Stimulated activated CD4-positive, alpha-beta T cell treated with anti-CD3 and anti-CD28 coated beads, Interleukin-2, amount 100 ng/mL, for 24 hours (primary cell): ENCODE measurements at regions not wholly inside any gene's neighbourhood (a gene's known extent, or its start where the extent isn't known, plus 50 kb on each side); places are given as distances from the start of the nearest gene placed in this dataset.
"Not testable (repeated sequence)": the region's sequence is repeated elsewhere in the genome, so short reads cannot be mapped to it uniquely, and the experiment has no call there.

Experiments
- DNase-seq, 2 donors: peaks; one replicate each; pipeline ENCODE4 v3.0.0-alpha.2; 2020

- DNase-seq = no peak
These were observed 132.1 kb upstream of the KCNG1 start for GRCh38 chr20:51154708-51155690.

GRCh38 chr20:51153867-51154707, 131.2 kb upstream of the KCNG1 start:
- no peak for DNase-seq

- DNase-seq = no peak
These were observed 126.0 kb upstream of the KCNG1 start for GRCh38 chr20:51148941-51149340.

DNA sequence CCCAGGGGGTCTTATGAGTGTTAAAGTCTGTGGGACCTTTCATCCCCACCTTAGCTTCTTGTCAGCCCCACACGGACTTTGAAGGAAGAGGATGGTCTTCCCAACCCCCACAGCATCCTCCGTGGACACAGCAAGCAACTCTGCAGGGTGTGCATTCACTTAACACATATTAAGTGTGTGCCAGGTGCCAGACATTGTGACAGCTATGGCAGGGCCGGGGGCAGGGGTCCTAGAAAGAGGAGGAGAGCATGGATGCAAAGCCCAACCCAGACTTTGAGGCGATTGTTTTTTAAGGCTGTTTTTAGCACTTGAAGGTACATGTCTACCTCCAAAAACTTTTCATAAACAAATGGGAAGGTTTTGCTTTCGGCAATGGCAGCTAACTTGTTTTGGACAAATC, 121.6 kb upstream of the KCNG1 start:
- DNase-seq = no peak

DNA sequence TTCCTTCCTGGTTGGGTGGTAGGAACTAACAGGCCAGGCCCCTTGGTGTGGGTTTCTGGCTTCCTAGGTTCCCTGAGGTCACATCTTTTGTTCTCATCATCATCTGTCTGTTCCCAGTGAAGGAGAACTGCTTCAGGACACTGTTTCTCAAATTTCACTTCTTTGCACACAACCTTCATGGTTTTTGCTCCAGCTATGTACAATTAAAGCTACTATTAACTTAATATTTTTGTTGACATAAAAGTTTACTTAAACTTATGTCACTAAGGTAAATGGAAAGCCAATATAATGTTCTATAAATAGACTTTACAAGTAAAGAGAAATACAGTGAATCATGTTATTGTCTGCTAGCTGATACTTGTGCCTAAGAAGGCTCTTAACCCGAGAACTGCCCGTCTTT, 120.7 kb upstream of the KCNG1 start:
- DNase-seq = no peak

DNA sequence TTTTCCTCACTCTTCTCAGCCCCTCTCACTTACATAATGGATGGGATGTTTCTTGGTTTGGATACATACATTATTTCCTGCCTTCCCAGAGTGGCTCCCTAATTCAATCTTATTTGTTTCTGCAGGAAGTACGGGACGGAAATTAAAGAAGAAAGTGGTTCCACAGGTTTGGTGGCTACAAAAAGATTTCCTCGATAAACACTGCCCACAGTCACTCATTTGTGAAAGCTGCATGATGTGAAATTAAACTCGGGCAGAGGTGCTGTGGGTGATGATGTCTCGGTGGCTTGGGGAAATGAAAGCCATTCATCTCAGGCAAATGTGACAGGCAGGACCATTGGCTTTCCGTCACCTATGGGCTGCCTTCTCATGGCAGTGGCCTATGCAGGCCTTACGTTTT, 119.5 kb upstream of the KCNG1 start:
- DNase-seq = no peak

DNA sequence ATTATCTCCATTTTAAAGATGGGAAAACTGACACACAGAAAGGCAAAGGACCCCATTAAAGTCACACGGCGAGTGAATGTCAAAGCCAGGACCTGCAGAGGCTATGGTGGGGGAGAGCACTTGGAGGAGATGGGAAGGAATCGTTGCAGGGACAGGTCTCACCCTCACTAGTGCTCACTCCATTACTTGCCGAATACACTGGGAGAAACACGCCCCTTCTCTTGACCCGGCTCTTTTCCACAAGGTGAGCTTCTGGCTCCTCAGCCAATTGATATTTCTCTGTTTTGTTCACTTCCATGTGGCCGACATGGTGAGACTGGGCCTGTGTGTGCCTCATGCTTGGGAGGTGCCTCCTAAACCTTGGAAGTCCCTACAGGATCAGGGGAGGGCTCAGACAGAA, 117.8 kb upstream of the KCNG1 start:
- DNase-seq = no peak

- DNase-seq = no peak
These were observed 117.0 kb upstream of the KCNG1 start for GRCh38 chr20:51139891-51140290.

- DNase-seq = no peak
These were observed 115.7 kb upstream of the KCNG1 start for GRCh38 chr20:51138576-51138975.

- DNase-seq = no peak
These were observed 114.6 kb upstream of the KCNG1 start for GRCh38 chr20:51137461-51137860.

- no peak for DNase-seq
These were observed 113.2 kb upstream of the KCNG1 start for GRCh38 chr20:51135926-51136715.

DNA sequence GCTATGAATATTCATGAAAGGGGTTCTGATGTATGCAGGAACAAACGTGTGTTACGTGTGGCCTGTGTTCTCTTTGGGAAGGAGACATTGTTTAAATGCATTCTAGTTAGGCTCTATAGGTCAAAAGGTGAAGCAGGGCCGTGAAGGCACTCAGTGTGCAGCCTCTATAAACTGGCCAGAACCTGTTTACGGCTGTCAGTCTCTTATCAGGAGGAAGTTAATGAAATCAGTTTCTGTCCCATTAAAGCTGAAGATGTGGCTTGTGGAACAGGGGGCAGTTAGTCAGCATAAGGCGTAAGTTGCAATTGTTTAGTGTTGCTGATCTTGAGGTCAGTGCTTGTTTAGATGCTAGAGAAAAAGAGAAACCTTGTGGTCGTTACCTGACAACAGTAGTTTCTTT, 111.5 kb upstream of the KCNG1 start:
- no peak for DNase-seq

DNA sequence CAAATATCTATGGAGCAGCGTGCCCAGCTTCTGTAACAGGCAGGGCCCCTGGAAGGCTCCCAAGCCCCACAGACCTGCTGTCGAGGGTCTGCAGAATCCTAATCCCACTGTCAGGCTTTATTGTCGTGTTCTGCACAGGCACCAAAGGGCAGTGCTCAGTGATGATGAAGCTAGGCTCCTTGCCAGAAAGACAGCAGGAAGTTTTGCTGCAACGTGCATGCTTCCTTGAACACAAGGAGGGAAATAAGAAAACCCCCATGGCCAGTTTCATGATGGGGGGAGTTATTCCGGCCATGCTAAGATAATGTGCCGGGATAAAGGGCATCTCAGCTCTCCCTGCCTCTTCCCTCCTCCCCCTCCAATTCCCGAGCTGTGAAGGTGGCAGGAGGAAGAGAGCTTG, 109.4 kb upstream of the KCNG1 start:
- no peak for DNase-seq

GRCh38 chr20:51131811-51132210, 108.9 kb upstream of the KCNG1 start:
- DNase-seq = no peak

GRCh38 chr20:51129147-51129776, 106.4 kb upstream of the KCNG1 start:
- DNase-seq = no peak

- peak in 1 of 2 donors; percentile 23 for DNase-seq
These were observed 105.3 kb upstream of the KCNG1 start for GRCh38 chr20:51128198-51128597.

- DNase-seq = no peak
These were observed 104.8 kb upstream of the KCNG1 start for GRCh38 chr20:51127713-51128112.

- no peak for DNase-seq
These were observed 103.4 kb upstream of the KCNG1 start for GRCh38 chr20:51126337-51126736.

DNA sequence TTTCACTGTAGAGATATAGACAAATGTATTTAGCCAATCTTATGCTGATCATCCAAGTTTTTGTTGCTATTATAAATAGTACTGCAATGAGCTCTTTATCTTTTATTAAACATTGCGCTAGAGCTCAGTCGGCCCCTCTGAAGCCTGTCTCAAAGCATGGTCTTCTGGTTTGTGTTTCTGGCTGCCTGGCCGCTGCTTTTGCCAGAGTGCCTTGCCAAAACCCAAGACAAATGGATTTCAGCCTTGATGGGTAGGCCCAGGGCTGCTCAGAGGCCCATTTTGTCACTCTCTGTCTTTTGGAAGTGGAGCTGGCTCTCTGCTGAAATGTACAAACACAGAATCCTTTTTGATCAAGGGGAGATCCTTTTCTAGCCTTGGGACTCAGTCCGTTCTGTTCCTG, 102.9 kb upstream of the KCNG1 start:
- DNase-seq = no peak

GRCh38 chr20:51125105-51125504, 102.2 kb upstream of the KCNG1 start:
- DNase-seq = no peak

- DNase-seq = not testable (repeated sequence)
These were observed 101.0 kb upstream of the KCNG1 start for GRCh38 chr20:51123887-51124286.

GRCh38 chr20:51122931-51123658, 100.2 kb upstream of the KCNG1 start:
- no peak for DNase-seq
